ENCODE measurements at regions not wholly inside any gene's neighbourhood (a gene's known extent, or its start where the extent isn't known, plus 50 kb on each side); places are given as distances from the start of the nearest gene placed in this dataset.

GRCh38 chr4:186792728-186793366 lies 69.2 kb upstream of the FAT1 start (continued):
- TF ChIP-seq CHD7 (IDR thresholded peaks at IDR 0.05; ENCODE audit: insufficient replicate concordance, low read length) (no peak), CEBPB (IDR thresholded peaks at IDR 0.05; ENCODE audit: low read depth, low read length) (no peak), ZNF274 (IDR thresholded peaks at IDR 0.05; ENCODE audit: borderline replicate concordance, extremely low read depth, low read length) (no peak), POU5F1 (IDR thresholded peaks at IDR 0.05; ENCODE audit: low read depth, low read length) (no peak)

Measured in H1 (cell line).